A673 (cell line): ENCODE measurements at regions not wholly inside any gene's neighbourhood (a gene's known extent, or its start where the extent isn't known, plus 50 kb on each side); places are given as distances from the start of the nearest gene placed in this dataset.

ENCODE experiments used
- BruUV-seq: library from RNA; stranded (reverse); fragments of 400-500 nt; replicated peaks from 2 replicates; lab custom pipeline; 2021; lab: Mats Ljungman, UMichigan
- CTCF ChIA-PET: fragments of 300-600 bp; sonication (Branson Sonifier 250); formaldehyde crosslinking; loops from one replicate; lab custom pipeline; 2022; ENCODE audit warnings: antibody characterized with exemption; lab: Charles Lee
- POLR2A ChIA-PET: fragments of 300-600 bp; sonication (Branson Sonifier 250); formaldehyde crosslinking; loops from one replicate; lab custom pipeline; 2022; ENCODE audit warnings: antibody characterized with exemption; ENCODE audit not compliant: low non-redundant PET; lab: Charles Lee
- DNase-seq: peaks from one replicate; pipeline ENCODE4 v3.0.0-alpha.2; 2015; ENCODE audit warnings: low spot score
- H3K27ac ChIP-seq: fragments of 200-600 bp; sonication (generic); 2 replicates; pipeline ENCODE4 v1.5.1; 2016; ENCODE audit warnings: mixed run types, low read depth, mild to moderate bottlenecking, mixed read lengths, antibody characterized with exemption, low read length; ENCODE audit not compliant: poor library complexity, severe bottlenecking
- H3K27me3 ChIP-seq: fragments of 200-600 bp; sonication (generic); replicated peaks from 2 replicates; pipeline ENCODE4 v1.6.1; 2017; ENCODE audit warnings: mixed run types, low read depth, mild to moderate bottlenecking, mixed read lengths, antibody characterized with exemption, low read length; ENCODE audit not compliant: insufficient read depth, poor library complexity
- H3K36me3 ChIP-seq: fragments of 200-600 bp; sonication (generic); 2 replicates; pipeline ENCODE4 v1.6.1; 2016; ENCODE audit warnings: mixed run types, mild to moderate bottlenecking, mixed read lengths, antibody characterized with exemption, low read length; ENCODE audit not compliant: insufficient read depth, poor library complexity, severe bottlenecking
- H3K4me1 ChIP-seq: fragments of 200-600 bp; sonication (generic); 2 replicates; pipeline ENCODE4 v1.6.1; 2017; ENCODE audit warnings: mixed run types, mild to moderate bottlenecking, mixed read lengths, antibody characterized with exemption, low read length; ENCODE audit not compliant: insufficient read depth, poor library complexity, severe bottlenecking
- H3K4me3 ChIP-seq: fragments of 200-600 bp; sonication (generic); 2 replicates; pipeline ENCODE4 v1.5.1; 2016; ENCODE audit warnings: low read depth, mixed run types, mild to moderate bottlenecking, mixed read lengths, low read length; ENCODE audit not compliant: poor library complexity, severe bottlenecking
- H3K9me3 ChIP-seq: fragments of 200-600 bp; sonication (generic); 2 replicates; pipeline ENCODE4 v1.6.1; 2016; ENCODE audit warnings: mixed run types, low read depth, mild to moderate bottlenecking, mixed read lengths, antibody characterized with exemption, low read length; ENCODE audit not compliant: poor library complexity, severe bottlenecking
- CTCF ChIP-seq: fragments of 300-800, 200-600 bp; sonication (generic); conservative IDR thresholded peaks from 2 replicates; pipeline ENCODE4 v1.5.1; 2017; ENCODE audit warnings: low read depth, mild to moderate bottlenecking, antibody characterized with exemption, low read length, moderate library complexity, mixed read lengths
- EZH2 ChIP-seq: fragments of 200-600 bp; sonication (generic); IDR thresholded peaks from 2 replicates; pipeline ENCODE4 v1.6.1; 2017; ENCODE audit warnings: borderline replicate concordance, low read depth, mild to moderate bottlenecking, mixed read lengths, antibody characterized with exemption, low read length; ENCODE audit not compliant: poor library complexity, severe bottlenecking
- intact Hi-C: fragments of 100-400 bp; cut with micrococcal nuclease; formaldehyde crosslinking; loops from one replicate; pipeline ENCODE4 v1.10.0; 2022; ENCODE audit not compliant: unreplicated experiment

DNA sequence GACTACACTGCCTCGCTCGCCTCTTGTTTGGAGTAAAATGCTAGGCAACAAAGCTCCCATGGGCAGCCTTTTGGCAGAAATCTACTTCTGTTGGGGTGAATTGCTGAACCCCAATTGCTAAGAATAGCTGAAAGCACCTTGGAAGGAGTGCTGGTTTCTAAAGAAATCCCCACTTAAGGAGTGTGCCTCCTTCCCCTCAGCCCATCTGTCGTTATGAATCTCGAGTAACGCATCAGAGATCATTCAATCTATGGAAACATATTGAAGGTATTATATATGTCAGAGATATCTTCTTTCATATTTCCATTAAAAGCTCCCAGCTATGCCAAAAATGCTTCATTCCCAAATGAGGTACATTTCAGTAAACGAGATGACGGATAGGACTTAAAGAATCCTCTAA is 229.6 kb upstream of the BLID start:
- BruUV-seq: no TSS peak
- DNase-seq: no peak
- no peak overlapping the region for H3K4me3 ChIP-seq
- no peaks in the 10 kb centered on the region for H3K36me3 ChIP-seq
- ChIA-PET CTCF (no interaction called here), POLR2A (no interaction called here)
- H3K4me1 ChIP-seq: no peaks in the 10 kb centered on the region
- no peaks in the 10 kb centered on the region for H3K27me3 ChIP-seq
- no peaks in the 10 kb centered on the region for H3K9me3 ChIP-seq
- H3K27ac ChIP-seq: no peak overlapping the region
- intact Hi-C loops: no loop called here
- no peak for TF ChIP-seq CTCF
- TF ChIP-seq EZH2: no peak

- no peak overlapping the region for H3K4me3 ChIP-seq
- no peak for TF ChIP-seq EZH2
- TF ChIP-seq CTCF: no peak
- peaks cover 9% of the 10 kb centered on the region for H3K4me1 ChIP-seq
- intact Hi-C loops: no loop called here
- H3K9me3 ChIP-seq: no peaks in the 10 kb centered on the region
- no peak for DNase-seq
- CTCF ChIA-PET: no interaction called here
- H3K27me3 ChIP-seq: no peaks in the 10 kb centered on the region
- no TSS peak for BruUV-seq
- no peaks in the 10 kb centered on the region for H3K36me3 ChIP-seq
- no peak overlapping the region for H3K27ac ChIP-seq
- POLR2A ChIA-PET: no interaction called here
These were observed 228.2 kb upstream of the BLID start for GRCh38 chr11:122344215-122344614.

- no TSS peak for BruUV-seq
- CTCF ChIA-PET: no interaction called here
- H3K4me3 ChIP-seq: no peak overlapping the region
- no peak overlapping the region for H3K27ac ChIP-seq
- H3K4me1 ChIP-seq: peaks cover 9% of the 10 kb centered on the region
- POLR2A ChIA-PET: no interaction called here
- DNase-seq: no peak
- TF ChIP-seq CTCF: no peak
- no peak for TF ChIP-seq EZH2
- H3K36me3 ChIP-seq: no peaks in the 10 kb centered on the region
- intact Hi-C loops: no loop called here
- H3K9me3 ChIP-seq: no peaks in the 10 kb centered on the region
- no peaks in the 10 kb centered on the region for H3K27me3 ChIP-seq
These were observed 227.2 kb upstream of the BLID start for GRCh38 chr11:122343210-122343609.
